ENCODE measurements at regions not wholly inside any gene's neighbourhood (a gene's known extent, or its start where the extent isn't known, plus 50 kb on each side); places are given as distances from the start of the nearest gene placed in this dataset.
"Not testable (repeated sequence)": the region's sequence is repeated elsewhere in the genome, so short reads cannot be mapped to it uniquely, and the experiment has no call there.

DNA sequence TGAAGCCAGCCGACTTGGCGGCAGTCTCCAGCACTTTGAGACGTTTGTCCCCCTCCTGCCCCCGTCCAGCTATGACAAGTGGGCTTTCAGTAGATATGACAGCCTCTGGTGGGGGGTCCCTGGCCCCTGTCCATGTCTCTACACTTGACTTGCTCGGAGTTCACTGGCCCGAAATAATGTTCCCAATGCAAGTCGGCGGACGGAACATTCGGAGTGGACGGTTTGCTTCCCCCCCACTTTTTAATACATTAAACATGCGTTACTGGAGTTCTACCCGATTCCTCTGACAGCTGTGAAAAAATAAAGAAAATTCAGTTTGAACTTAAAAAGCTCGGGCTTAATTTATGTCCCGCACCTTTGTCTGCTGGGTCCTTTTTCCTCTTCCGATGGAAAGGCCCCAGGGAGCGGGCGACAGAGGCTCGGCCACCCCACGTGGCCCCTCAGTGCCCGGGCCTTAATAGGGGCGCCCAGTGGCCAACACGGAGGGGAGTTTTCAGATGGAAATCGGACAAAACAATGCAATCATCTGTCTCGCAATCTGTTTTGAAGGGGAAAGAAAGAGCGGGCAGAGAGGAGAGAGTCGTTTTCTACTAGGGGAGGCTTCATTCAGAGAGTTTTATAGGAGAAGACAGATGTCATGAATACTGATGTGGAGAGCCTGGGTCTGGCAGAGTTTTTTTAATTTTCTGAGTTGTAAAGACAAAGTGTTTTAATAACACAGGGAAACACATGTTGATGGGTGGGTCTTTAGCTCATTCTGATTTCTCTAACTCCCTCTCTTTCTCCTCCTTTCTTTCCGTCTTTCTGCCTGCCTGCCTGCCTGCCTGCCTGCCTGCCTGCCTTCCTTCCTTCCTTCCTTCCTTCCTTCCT is 50.2 kb downstream of the SMIM38 start:
- no peak overlapping the region for H3K4me3 Mint-ChIP-seq
- H3K27ac Mint-ChIP-seq, result no peak overlapping the region
- no peaks in the 10 kb centered on the region for H3K4me1 Mint-ChIP-seq (ENCODE audit: low read depth)
- H3K27me3 Mint-ChIP-seq (ENCODE audit: low read depth), result no peaks in the 10 kb centered on the region
- no peaks in the 10 kb centered on the region for H3K9me3 Mint-ChIP-seq
- H3K36me3 Mint-ChIP-seq (ENCODE audit: low read depth), result no peaks in the 10 kb centered on the region

DNA sequence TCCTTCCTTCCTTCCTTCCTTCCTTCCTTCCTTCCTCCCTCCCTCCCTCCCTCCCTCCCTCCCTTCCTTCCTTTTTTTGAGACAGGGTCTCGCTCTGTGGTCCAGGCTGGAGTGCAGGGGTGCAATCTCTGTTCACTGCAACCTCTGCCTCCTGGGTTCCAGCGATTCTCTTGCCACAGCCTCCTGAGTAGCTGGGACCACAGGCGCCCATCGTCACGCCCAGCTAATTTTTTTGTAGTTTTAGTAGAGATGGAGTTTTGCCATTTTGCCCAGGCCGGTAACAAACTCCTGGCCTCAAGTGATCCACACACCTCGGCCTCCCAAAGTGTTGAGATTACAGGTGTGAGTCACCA is 50.9 kb downstream of the SMIM38 start:
- not testable (repeated sequence) for H3K4me3 Mint-ChIP-seq; H3K36me3 Mint-ChIP-seq (ENCODE audit: low read depth); H3K9me3 Mint-ChIP-seq; H3K27ac Mint-ChIP-seq; H3K27me3 Mint-ChIP-seq (ENCODE audit: low read depth); H3K4me1 Mint-ChIP-seq (ENCODE audit: low read depth)

DNA sequence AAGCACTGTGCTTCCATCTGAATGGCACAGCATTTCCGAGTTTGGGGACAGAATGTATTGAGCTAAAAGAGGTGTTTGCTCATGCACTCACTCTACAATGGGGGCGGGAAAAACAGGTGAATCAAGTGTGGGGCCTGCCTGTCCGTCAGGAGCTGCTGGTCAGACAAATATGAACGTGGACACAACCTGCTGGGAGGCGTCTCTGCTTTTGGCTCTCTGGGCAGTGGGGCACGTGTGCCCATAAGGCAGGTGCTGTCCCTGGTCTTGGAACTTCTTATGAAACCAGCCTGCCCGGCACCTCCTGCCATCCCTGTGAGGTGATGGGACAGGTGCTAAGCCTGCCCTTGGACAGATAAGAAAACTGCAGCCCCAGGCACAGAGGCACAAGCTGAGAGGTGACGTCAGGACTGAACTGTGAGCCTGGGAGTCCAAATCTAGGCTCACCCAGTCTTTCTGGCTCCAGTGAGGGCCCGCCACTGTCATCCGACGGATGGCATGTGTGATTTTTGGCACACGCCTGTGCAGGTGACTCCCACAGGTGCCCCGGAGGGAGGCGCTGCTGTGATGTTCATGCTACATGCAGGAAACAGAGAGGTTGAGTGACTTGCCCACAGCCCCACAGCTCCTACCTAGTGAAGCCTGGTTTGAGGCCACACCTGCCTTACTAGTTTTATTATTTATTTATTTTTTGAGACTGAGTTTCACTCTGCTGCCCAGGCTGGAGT is 51.6 kb downstream of the SMIM38 start:
- Mint-ChIP-seq H3K27me3 (ENCODE audit: low read depth) (peaks cover 4% of the 10 kb centered on the region), H3K4me1 (ENCODE audit: low read depth) (no peaks in the 10 kb centered on the region), H3K9me3 (no peaks in the 10 kb centered on the region), H3K4me3 (no peak overlapping the region), H3K27ac (no peak overlapping the region), H3K36me3 (ENCODE audit: low read depth) (no peaks in the 10 kb centered on the region)

DNA sequence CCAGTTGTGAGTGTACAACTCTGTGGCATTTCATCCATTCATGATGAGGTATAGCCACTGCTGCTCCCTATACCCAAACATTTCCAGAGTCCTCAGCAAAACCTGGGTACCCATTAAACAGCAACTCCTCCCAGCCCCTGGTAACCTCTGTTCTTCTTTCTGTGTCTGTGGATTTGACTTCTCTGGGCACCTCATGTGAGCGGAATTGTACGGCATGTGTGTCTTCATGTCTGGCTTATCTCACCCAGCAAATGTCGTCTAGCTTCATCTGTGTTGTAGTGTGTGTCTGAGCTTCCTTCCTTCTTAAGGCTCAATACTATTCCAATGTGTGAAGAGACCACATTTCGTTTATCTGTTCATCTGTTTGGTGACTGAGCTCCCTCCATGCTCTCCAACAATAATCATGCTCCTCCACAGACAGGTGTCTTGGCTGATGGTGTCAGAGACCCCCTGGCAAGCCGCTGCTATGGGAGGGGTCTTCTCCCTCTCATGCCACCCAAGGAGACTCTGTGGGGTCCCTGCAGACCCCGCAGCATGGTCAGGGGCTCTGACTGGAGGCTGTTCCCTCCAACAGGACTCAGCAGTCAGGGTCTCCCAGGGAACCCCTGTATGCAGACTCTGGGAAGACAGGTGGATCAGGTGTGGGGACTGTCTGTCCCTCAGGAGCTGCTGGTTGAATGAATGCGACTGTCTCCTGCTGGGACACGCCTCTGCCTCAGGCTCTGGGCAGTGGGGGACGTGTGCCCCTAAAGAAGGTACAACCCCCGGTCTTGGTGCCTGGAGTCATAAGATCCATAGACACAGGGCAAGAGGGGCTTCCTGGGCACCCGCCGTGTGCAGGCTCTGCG is 52.7 kb downstream of the SMIM38 start:
- peaks cover 4% of the 10 kb centered on the region for H3K4me1 Mint-ChIP-seq (ENCODE audit: low read depth)
- no peaks in the 10 kb centered on the region for H3K36me3 Mint-ChIP-seq (ENCODE audit: low read depth)
- H3K4me3 Mint-ChIP-seq, result no peak overlapping the region
- H3K27me3 Mint-ChIP-seq (ENCODE audit: low read depth), result peaks cover 8% of the 10 kb centered on the region
- H3K9me3 Mint-ChIP-seq, result no peaks in the 10 kb centered on the region
- H3K27ac Mint-ChIP-seq, result no peak overlapping the region

DNA sequence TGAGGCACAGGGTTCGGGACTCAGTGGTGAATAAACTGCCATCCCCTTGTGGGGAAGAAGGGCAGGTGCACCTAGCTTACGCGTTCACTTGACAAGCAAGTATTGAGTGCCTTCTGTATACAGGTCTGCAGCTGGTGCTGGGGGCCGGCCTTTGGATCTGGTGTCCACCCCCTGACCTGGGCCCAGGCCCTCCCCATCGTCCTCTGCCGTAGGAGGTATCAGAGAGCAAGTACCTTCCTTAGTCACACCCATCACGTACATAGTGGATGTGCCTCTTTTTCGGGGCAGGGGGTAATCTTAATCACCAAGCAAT is 53.3 kb downstream of the SMIM38 start:
- Mint-ChIP-seq H3K4me1 (ENCODE audit: low read depth) (peaks cover 9% of the 10 kb centered on the region), H3K36me3 (ENCODE audit: low read depth) (no peaks in the 10 kb centered on the region), H3K27me3 (ENCODE audit: low read depth) (peaks cover 8% of the 10 kb centered on the region), H3K27ac (no peak overlapping the region), H3K9me3 (no peaks in the 10 kb centered on the region), H3K4me3 (no peak overlapping the region)

DNA sequence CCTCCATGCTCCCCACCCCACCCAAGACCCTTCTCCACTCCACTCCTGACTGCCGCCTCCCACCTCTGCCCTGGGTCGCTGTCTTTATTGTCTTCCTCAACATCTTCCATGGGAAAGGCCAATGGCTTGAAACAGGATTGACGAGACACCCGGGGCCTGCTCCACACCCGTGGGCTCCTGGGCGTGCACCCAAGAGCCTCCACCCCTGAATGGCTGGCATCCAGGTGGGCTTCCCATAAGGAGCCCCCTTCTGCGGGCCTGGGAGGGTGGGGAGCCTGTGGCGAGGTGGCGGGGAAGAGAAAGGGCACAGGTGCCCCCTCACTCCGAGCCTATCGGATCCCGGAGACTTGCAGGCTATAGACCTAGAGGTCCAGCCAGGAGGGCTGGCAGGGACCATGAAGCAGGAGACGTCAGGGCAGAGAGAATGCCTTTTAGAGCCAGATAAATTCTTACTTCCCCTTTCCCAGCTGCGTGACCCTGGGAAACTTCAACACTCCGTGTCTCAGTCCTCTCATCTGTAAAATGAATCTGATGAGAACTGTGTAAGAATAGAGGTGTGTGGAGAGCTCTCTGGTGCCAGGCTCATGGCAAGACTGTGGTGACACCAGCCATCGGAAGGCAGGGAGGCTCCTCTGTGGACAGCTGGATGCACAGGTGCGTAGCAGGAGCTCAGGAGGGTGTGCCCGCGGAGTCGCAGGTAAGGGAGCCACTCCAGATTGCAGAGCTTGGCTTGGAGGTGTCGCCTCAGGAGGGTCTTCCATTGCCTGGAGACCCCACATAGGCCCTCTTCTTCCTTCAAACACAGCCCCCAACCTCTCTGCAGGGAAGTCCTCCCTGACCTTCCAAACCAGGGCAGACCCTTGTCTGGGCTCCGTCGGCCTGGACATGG is 53.9 kb downstream of the SMIM38 start:
- no peaks in the 10 kb centered on the region for H3K9me3 Mint-ChIP-seq
- H3K4me3 Mint-ChIP-seq, result no peak overlapping the region
- H3K4me1 Mint-ChIP-seq (ENCODE audit: low read depth), result peaks cover 9% of the 10 kb centered on the region
- H3K27ac Mint-ChIP-seq, result no peak overlapping the region
- no peaks in the 10 kb centered on the region for H3K36me3 Mint-ChIP-seq (ENCODE audit: low read depth)
- peaks cover 8% of the 10 kb centered on the region for H3K27me3 Mint-ChIP-seq (ENCODE audit: low read depth)

DNA sequence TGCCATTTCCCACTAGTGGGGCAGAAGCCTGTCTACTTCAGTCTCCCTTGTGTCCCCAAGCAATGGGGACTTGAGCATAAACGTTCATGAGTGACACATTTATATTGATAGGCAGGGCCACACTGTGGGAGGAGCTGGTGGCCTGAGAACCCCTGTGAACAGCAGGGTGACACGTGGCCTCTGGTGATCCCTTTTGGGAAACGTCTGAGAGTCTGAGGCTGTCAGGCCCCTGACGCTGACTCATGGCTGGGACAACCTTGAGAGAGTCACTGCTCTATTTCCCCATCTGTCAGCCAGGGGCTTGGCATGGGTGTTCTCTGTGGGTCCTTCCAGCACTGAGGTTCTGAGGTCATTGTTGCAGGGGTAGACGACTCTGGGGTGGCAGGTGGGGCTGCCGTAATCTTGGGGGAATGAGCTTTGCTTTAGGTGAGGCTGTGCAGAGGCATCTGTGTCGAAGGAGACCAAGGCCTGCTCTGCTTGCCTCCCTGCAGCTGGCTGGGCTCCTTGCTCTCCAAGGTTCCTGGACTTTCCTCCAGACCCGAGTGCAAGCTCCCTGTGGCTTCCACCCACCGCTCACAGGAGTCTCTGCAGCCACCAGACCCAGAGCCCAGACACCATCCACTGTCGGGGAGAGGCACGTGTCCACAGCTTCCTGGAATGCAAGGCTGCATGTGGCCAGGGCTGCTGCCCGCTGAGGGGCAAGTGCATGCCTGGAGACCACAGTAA is 54.7 kb downstream of the SMIM38 start:
- H3K9me3 Mint-ChIP-seq, result no peaks in the 10 kb centered on the region
- no peaks in the 10 kb centered on the region for H3K36me3 Mint-ChIP-seq (ENCODE audit: low read depth)
- H3K27ac Mint-ChIP-seq, result no peak overlapping the region
- H3K4me1 Mint-ChIP-seq (ENCODE audit: low read depth), result peaks cover 9% of the 10 kb centered on the region
- H3K4me3 Mint-ChIP-seq, result no peak overlapping the region
- peaks cover 8% of the 10 kb centered on the region for H3K27me3 Mint-ChIP-seq (ENCODE audit: low read depth)

DNA sequence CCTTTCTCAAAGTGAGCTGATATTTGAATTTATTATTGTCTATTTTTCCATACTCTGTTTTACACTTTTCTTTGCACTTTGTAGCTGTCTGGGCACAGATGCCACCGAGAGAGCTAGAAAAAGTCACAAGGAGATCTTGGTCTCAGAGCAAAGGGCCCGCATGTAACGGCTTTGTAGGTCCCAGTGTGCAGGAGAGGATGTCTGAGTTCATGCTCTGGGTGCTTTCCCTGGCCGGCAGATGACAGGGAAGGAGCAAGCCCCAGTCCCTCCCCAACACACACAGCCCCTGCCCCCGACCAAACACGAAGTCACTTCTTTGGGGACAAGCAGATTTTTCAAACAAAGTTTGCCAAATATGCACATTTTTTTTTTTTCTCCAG is 55.8 kb downstream of the SMIM38 start:
- Mint-ChIP-seq H3K36me3 (ENCODE audit: low read depth) (no peaks in the 10 kb centered on the region), H3K4me1 (ENCODE audit: low read depth) (peaks cover 9% of the 10 kb centered on the region), H3K4me3 (no peak overlapping the region), H3K27ac (no peak overlapping the region), H3K27me3 (ENCODE audit: low read depth) (peaks cover 8% of the 10 kb centered on the region), H3K9me3 (no peaks in the 10 kb centered on the region)

DNA sequence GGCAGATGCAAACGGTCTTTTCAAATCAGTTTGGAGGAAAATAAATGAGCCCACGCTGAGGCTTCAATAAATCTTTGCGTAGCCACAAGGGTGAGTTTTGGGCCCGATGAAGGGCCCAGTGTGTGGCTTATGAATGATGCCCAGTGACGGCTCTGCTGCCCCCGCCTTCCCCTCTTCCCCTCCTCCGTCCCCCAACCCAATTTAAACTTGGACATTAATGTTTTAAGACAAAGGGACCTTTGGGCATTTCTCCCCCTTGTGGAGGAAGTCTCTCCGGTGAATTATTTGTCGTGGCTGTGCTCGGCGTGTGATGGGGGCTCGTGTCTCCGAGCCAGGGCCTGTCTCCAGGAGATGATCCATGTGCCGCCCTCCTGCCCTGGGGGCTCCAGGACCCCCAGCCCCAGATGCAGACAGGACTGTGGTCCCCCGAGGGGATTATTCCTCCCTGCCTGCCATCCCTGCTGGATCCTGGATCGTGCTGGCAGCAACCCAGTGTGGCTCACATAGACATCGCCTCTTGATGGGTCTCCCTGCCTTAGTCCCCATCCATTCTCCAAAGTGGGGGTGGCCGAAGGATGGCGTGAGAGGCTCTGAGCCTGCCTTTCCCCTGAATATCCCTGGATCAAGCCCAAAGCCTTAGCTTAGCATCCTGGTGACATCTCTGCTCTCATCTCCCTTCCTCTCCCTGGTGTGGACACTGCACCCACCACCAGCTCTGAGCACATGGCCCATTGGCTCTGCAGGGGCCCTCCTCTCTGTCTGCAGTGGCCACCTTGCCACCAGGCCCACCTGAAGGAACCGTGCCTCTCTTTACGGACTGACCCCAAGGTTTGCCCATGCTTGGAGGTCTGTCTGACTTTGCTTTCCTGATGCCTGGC is 56.4 kb downstream of the SMIM38 start:
- Mint-ChIP-seq H3K4me1 (ENCODE audit: low read depth) (peaks cover 9% of the 10 kb centered on the region), H3K27ac (no peak overlapping the region), H3K36me3 (ENCODE audit: low read depth) (no peaks in the 10 kb centered on the region), H3K27me3 (ENCODE audit: low read depth) (peaks cover 8% of the 10 kb centered on the region), H3K9me3 (no peaks in the 10 kb centered on the region), H3K4me3 (no peak overlapping the region)

DNA sequence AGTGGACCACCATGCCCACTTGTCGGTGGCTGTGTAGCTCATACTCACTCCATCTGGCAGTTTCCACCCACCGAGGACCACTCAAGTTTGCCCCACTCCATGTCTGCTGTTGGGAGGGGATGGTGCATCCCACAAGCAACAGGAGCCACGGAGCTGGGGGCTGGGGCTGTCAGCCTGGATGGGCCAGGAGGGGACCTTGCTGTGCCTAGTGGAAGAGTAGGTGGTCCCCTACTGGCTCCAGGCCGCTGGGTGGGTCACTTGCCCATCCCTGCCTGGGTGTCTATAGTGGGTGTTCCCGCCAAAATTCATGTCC is 57.0 kb downstream of the SMIM38 start:
- Mint-ChIP-seq H3K27ac (no peak overlapping the region), H3K9me3 (no peaks in the 10 kb centered on the region), H3K4me3 (no peak overlapping the region), H3K4me1 (ENCODE audit: low read depth) (peaks cover 9% of the 10 kb centered on the region), H3K27me3 (ENCODE audit: low read depth) (peaks cover 8% of the 10 kb centered on the region), H3K36me3 (ENCODE audit: low read depth) (no peaks in the 10 kb centered on the region)

DNA sequence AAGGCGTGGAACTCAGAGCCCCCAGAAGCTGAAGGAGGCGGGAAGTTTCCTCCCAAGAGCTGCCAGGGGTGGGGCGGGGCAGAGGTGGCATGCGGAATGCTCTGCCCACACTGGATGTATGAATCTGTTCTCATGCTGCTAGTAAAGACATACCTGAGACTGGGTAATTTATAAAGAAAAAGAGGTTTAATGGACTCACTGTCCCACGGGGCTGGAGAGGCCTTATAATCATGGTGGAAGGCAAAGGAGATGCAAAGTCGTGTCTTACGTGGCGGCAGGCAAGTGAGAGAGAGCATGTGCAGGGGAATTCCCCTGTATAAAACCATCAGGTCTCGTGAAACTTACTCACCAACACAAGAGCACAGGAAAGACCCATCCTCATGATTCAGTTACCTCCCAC is 57.6 kb downstream of the SMIM38 start:
- no peak overlapping the region for H3K4me3 Mint-ChIP-seq
- no peaks in the 10 kb centered on the region for H3K36me3 Mint-ChIP-seq (ENCODE audit: low read depth)
- no peaks in the 10 kb centered on the region for H3K9me3 Mint-ChIP-seq
- H3K4me1 Mint-ChIP-seq (ENCODE audit: low read depth), result peaks cover 9% of the 10 kb centered on the region
- H3K27ac Mint-ChIP-seq, result peak overlapping the region; percentile 23
- H3K27me3 Mint-ChIP-seq (ENCODE audit: low read depth), result peaks cover 8% of the 10 kb centered on the region

DNA sequence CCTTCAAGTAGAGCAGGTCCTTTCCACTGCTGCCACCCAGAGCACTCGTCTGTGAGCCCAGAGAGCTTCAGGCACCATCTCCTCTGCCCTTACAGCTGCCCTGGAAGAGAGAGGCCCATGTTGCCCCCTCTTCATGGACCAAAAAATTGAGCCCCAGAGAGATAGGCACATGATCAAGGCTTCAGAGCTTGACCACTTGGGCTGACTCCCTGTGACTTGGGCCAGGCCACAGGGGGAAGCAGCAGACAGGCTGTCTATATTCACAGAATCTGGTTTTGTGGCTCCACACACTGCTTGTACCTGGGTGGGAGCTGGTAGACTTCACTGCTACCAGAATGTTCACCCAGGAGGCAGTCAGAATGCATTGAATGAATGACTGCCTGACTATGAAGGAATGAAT is 58.2 kb downstream of the SMIM38 start:
- H3K4me3 Mint-ChIP-seq, result no peak overlapping the region
- H3K36me3 Mint-ChIP-seq (ENCODE audit: low read depth), result no peaks in the 10 kb centered on the region
- H3K4me1 Mint-ChIP-seq (ENCODE audit: low read depth), result peaks cover 9% of the 10 kb centered on the region
- H3K27ac Mint-ChIP-seq, result no peak overlapping the region
- H3K27me3 Mint-ChIP-seq (ENCODE audit: low read depth), result peaks cover 8% of the 10 kb centered on the region
- no peaks in the 10 kb centered on the region for H3K9me3 Mint-ChIP-seq

DNA sequence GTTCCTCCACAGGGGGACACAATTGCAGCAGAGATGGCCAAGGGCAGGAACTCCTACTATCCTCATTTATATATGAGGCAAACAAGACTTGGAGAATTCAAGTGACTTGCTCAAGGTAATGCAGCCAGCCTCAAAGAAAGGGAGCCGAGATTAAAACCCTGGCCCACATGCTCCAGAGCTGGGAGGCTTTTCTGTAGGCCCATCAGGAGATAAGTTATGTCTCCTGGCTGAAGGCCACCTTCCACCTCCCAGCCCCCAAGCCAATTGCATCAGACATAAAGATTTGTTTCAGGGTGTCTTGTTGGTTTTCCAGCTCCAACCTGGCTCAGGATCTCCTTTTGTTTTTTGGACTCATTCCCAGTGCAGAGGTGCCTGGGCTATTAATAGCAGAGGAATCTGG is 59.5 kb downstream of the SMIM38 start:
- no peaks in the 10 kb centered on the region for H3K9me3 Mint-ChIP-seq
- H3K27me3 Mint-ChIP-seq (ENCODE audit: low read depth), result peaks cover 8% of the 10 kb centered on the region
- H3K36me3 Mint-ChIP-seq (ENCODE audit: low read depth), result no peaks in the 10 kb centered on the region
- no peak overlapping the region for H3K27ac Mint-ChIP-seq
- no peak overlapping the region for H3K4me3 Mint-ChIP-seq
- H3K4me1 Mint-ChIP-seq (ENCODE audit: low read depth), result peaks cover 9% of the 10 kb centered on the region
